GM23338 (cell line): ENCODE measurements at regions not wholly inside any gene's neighbourhood (a gene's known extent, or its start where the extent isn't known, plus 50 kb on each side); places are given as distances from the start of the nearest gene placed in this dataset.

Source experiments
- CREB1 ChIP-seq: fragments of 250-450 bp; sonication (Bioruptor Pico); IDR thresholded peaks from 2 replicates; pipeline ENCODE4 v1.5.0; 2020; ENCODE audit warnings: low read depth, mild to moderate bottlenecking, moderate library complexity
- CTCF ChIP-seq, 2 experiments: fragments of 200-600 bp in 1 of 2; sonication (generic) in 1 of 2; conservative IDR thresholded peaks; 2 replicates each; pipeline versions ENCODE4 v1.5.1 to v1.6.1; 2016 to 2017; ENCODE audit warnings: antibody characterized with exemption in 2 of 2, low read depth in 2 of 2, mild to moderate bottlenecking in 2 of 2, moderate library complexity in 1 of 2
- EZH2 ChIP-seq: fragments of 200-600 bp; sonication (generic); IDR thresholded peaks from one replicate; pipeline ENCODE4 v1.8.0; 2017; ENCODE audit warnings: antibody characterized with exemption, mild to moderate bottlenecking, low read depth; ENCODE audit not compliant: unreplicated experiment
- EZH2phosphoT487 ChIP-seq: fragments of 200-600 bp; sonication (generic); IDR thresholded peaks from one replicate; pipeline ENCODE4 v1.8.1; 2018; ENCODE audit warnings: antibody characterized with exemption; ENCODE audit not compliant: unreplicated experiment
- NANOG ChIP-seq: IDR thresholded peaks from 2 replicates; pipeline ENCODE4 v1.6.1; 2016; ENCODE audit warnings: antibody characterized with exemption, borderline replicate concordance
- POLR2AphosphoS5 ChIP-seq: IDR thresholded peaks from 2 replicates; pipeline ENCODE4 v1.6.1; 2016; ENCODE audit warnings: antibody characterized with exemption, low read depth
- STAT1 ChIP-seq: IDR thresholded peaks from one replicate; pipeline ENCODE4 v1.6.1; 2016; ENCODE audit warnings: antibody characterized with exemption; ENCODE audit not compliant: unreplicated experiment
- ZNF331 ChIP-seq: fragments of 250-450 bp; sonication (Bioruptor Pico); IDR thresholded peaks from 2 replicates; pipeline ENCODE4 v1.5.0; 2020; ENCODE audit warnings: low read depth, mild to moderate bottlenecking, moderate library complexity
- TF ChIP-seq, protein P1 (sequence below): IDR thresholded peaks from one replicate; pipeline ENCODE4 v1.6.1; 2018; ENCODE audit warnings: antibody characterized with exemption; ENCODE audit not compliant: unreplicated experiment

GRCh38 chr1:23625459-23625858, 66.1 kb upstream of the RPL11 start:
- no peak for TF ChIP-seq EZH2
- no peak for TF ChIP-seq POLR2AphosphoS5
- no peak for TF ChIP-seq CTCF (conservative IDR thresholded peaks at IDR 0.05; ENCODE audit: low read depth in 2 of 2)
- TF ChIP-seq EZH2phosphoT487, result no peak
- TF ChIP-seq CREB1 (CRISPR knock-in tag), result no peak
- TF ChIP-seq, protein P1, sequence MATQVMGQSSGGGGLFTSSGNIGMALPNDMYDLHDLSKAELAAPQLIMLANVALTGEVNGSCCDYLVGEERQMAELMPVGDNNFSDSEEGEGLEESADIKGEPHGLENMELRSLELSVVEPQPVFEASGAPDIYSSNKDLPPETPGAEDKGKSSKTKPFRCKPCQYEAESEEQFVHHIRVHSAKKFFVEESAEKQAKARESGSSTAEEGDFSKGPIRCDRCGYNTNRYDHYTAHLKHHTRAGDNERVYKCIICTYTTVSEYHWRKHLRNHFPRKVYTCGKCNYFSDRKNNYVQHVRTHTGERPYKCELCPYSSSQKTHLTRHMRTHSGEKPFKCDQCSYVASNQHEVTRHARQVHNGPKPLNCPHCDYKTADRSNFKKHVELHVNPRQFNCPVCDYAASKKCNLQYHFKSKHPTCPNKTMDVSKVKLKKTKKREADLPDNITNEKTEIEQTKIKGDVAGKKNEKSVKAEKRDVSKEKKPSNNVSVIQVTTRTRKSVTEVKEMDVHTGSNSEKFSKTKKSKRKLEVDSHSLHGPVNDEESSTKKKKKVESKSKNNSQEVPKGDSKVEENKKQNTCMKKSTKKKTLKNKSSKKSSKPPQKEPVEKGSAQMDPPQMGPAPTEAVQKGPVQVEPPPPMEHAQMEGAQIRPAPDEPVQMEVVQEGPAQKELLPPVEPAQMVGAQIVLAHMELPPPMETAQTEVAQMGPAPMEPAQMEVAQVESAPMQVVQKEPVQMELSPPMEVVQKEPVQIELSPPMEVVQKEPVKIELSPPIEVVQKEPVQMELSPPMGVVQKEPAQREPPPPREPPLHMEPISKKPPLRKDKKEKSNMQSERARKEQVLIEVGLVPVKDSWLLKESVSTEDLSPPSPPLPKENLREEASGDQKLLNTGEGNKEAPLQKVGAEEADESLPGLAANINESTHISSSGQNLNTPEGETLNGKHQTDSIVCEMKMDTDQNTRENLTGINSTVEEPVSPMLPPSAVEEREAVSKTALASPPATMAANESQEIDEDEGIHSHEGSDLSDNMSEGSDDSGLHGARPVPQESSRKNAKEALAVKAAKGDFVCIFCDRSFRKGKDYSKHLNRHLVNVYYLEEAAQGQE, result no peak
- TF ChIP-seq ZNF331, result no peak
- no peak for TF ChIP-seq STAT1
- no peak for TF ChIP-seq NANOG
